Left forelimb (tissue), 1 donor: ENCODE measurements at regions not wholly inside any gene's neighbourhood (a gene's known extent, or its start where the extent isn't known, plus 50 kb on each side); places are given as distances from the start of the nearest gene placed in this dataset.

ENCODE experiments used
- DNase-seq: peaks from one replicate; pipeline ENCODE4 v3.0.0-alpha.2; 2018; ENCODE audit warnings: low spot score

DNA sequence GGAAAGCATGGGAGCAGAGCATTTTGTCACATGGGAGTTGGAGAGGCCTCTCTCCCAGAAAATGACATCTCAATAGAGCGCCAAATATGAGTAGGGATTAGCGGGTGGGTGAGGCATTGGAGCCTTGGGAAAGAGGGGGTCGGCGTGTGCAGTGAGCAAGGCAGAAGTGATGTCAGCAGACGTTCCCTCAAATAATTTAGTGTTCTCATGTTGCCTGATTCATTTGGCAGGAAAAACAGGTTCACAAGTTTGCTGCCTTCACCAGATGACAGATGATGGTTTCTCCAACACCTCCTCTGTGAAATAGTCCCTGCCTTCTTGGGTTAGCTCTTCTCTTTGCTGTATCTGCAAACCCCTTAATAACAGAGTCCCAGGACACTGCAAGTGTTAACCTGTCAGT is 118.5 kb upstream of the ARHGAP20 start:
- DNase-seq = no peak

DNA sequence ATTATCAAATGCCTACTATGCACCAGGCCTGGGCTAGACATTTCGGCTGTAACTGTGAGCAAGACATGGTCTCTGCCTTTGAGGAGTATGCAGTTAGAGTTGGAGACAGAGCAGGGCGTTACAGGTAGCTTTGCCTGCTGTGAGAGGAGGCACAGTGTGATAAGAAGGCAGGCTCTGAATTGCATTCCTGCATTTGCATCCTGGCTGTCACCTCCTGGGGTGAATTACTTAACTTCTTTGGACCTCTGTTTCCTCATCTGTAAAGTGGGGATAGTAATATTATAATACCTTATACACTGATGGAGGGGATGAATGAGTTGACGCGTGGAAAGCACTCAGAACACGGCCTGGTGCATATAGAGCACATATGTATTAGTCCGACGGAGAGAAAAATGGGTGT is 118.1 kb upstream of the ARHGAP20 start:
- DNase-seq = no peak

DNA sequence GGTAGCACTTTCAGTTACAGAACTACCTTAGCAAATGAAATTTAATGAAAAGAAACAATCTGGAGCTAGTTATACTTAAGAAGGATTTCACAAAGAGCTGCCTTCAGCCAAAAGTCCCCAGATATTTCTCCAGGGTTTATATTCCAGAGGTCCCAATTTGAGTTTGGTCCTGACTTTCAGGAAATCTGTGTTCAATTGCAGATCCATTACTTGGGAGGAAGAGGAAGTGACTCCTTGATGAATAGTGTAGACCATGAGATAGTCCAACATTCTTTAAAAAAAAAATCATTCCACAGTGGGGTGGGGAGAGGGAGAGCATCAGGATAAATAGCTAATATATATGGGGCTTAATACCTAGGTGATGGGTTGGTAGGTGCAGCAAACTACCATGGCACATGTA is 117.6 kb upstream of the ARHGAP20 start:
- no peak for DNase-seq

DNA sequence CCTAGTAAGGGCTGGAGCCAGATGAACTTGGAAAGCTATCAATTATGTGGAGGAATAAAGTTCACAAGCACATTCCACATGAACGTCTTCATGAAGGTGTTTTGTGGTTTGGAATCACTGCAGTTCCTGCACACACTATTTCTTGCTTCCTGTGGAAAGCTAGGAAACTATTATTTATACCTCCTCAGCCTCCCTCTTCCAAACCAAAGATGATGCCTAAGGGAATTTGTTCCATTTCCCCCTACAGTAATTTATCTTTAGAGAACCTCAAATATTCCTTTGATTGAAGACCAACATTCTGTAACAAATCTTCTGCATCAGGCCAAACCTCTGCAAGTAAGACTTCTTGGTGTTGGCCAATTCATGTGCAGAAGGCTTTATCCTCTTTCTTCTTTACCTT is 115.8 kb upstream of the ARHGAP20 start:
- no peak for DNase-seq

DNA sequence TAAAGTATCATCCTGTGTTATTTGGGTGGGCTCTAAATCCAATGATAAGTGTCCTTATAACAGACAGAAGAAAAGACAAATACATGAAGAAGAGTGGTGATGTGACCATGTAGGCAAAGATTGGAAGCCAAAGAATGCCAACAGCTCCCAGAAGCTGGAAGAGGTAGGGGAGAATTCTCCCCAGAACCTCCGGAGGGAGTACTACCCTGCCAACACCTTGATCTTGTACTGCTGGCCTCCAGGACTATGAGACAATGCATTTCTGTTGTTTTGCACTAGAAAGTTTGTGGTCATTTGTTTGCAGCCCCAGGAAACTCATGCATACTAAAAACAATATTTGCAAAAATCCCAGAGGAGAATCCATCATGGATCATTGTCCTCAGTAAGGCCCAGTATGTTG is 115.0 kb upstream of the ARHGAP20 start:
- DNase-seq = no peak

DNA sequence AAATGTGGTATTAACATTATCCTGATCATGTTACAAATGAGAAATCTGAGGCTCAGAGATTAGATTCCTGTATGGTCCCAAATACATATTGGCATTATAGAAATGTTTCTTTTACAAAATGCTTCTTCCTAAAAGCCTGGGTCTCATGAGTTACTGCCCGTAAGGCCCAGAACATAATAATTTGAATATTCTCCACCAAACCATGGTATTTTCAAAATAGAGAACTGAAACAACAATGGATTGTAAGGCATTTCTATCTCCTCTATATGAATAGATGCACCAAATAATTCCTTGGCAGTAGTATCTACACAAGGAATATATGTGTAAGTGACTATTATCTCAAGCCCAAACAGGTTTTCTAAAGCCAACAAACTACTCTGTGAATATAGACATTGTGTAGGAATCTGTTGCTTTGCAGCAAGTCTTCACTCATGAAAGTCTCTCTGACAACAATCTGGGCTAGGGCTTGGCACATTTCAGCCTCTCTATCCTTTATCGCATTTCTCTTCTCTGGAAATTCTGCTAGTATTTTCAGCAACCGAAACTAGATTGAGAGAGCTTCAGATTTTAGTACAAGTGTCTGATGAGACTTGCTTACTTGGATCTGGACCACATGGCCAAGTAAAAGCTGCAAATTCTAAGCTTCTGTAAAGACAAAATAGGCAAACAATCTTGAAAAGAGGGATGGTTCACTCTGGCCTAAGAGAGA is 112.8 kb upstream of the ARHGAP20 start:
- no peak for DNase-seq

DNA sequence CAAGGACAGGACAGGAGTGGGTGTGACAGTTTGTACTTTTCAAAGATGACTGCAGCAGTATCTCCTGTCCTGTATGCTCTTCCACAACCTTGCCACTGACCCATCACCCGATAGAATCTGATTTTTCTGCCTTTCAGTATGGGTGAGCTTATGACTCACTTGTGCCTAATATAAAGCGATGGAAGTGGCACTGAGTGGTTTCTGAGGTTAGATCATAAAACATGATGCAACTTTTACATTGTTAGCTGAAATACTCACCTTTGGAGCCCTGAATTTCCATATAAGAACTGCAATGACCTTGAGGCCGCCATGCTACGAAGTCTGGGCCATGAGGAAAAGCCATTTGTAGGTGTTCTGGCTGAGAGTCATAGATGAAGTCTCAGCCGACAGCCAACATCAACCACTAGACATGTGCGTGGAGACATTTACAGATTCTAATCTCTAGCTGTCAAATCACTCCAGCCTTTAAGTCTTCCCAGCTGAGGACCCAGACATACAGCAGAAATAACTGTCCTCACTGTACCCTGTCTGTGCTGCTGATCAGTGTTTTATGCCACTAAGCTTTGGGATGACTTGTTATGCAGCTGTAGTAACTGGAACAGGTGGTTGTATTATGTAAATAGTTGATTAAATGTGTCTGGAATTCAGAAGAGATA is 105.9 kb upstream of the ARHGAP20 start:
- no peak for DNase-seq

DNA sequence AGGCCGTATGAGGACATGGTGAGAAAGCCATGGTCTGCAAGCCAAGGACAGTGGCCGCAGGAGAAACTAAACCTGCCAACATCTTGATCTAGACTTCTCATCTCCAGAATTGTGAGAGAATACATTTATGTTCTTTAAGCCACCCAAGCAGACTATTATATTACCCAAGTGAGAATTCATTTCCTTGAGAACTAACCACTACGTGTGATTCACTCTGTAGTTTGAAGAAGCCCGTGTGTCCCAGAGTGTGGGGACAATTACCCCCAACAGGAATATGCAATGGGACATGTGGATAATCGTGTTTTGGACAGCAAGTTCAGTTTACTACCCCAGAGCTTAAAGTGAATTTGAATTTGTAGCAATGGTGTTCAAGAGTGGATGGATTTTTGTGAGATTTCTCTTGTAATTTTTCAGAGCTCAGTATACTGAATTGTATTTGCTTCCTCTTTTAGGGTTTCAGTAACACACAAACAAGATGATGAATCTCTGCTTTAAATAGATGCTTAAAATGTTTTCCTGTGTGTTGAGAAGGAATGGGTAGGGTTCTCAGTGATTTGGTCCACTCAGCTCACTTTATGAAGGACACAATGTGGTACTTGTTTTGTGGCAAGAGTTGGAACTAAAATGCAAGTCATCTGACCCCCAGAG is 100.0 kb upstream of the ARHGAP20 start:
- DNase-seq = no peak

DNA sequence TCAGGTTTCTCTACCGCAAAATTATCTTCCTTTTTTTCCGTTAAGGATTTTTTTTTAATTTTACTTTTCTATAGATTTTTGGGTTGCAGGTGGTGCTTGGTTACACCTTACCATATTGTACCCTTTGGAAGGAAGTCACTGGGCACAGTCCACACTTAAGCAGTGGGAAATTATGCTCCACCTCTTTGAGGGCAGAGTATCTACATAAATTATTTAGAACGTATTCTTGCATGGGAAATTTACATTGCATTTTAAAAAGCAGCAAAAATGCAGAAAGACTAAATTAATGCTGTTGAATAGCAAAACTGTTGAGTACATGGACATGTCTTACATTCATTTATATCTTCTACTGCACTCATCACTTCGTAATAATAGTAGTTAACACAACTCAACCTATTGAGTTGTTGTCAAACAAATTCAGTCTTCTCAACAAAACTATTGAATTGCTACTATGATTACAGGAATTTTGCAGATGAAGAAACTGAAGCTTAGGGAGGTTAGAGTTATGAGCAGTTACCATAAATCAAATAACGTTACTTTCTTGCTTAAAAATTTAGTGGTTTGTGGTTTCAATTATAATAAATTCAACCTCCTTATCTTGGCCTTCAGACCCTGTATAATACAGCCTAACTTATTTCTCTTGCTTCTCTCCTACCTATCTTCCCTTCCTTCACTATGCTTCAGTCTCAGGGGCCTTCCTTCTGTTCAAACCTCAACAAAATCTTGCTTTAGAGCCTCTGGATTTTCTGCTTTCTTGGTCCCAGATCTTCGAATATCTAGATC is 97.4 kb upstream of the ARHGAP20 start:
- DNase-seq = no peak

DNA sequence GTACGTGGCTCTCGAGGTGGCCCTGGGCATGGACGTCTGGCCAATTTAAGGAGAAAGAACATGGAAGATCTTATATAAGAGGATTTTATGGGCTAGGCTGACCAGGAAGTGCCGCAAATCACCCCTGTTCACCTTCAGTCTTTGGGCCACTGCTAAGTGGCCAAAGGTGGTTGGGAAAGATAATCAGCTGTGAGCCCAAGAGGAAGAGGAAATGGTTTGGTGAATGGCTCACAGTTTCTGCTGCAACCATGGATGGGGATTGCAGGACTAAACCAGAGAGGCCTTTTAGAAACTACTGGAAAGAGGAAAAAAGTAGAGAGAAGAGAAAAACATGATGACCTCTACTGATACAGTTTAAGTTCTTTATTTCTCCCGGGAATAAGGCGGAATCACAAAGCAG is 96.0 kb upstream of the ARHGAP20 start:
- no peak for DNase-seq

DNA sequence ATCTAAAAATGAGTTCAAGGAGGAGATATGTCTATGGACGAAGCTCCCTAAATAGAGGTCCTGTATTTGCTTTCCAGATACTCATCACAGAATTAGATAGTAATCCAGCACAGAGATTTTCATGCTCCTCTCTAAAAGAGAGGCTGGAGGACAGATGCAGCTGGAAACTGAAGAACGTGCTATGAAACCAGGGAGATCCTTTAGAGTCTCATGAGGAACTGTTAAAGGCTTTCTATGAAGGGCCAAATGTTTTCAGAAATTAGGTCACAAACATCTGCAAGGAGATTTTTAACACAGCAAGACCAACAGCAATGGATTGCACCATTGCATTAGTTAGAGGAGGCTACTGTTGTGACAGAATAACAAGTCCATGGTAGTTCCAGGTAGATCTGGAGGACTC is 95.6 kb upstream of the ARHGAP20 start:
- DNase-seq = no peak

DNA sequence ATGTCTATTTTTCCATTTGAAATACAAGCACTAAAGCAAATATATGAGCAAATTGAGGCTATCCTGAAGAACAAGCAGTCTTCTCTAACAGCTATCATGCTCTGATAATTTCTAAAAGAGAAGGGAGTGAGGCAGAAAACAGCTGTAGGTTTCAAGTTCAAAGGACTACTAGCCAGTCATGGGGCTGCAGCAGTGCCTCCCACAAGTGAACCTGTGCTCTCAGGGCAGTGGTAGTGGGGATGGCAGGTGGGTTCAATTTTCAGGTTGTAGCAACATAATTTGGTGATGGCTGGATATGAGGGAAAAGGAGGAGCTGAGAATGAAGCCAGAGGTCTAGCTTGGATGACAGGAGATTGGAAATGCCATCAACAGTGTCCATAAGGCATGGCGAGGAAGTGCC is 93.5 kb upstream of the ARHGAP20 start:
- no peak for DNase-seq

DNA sequence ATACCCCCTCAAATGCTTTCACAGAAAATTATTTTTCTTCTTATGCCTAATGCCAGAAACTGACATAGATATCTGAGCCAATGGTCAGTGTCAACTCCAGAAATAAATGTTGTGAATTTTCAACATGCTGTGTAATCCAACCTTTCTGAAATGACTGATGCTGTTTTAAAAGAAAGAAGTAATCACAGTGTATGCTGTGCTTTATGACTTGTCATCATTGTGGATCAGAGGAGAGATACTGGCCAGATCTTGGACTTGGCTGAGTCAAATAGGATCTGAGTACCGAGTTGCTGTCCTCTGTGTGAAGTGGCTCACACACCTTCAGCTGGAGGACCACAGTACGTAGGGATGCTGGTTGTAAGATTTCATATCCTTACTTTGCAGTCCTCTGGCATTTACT is 89.9 kb upstream of the ARHGAP20 start:
- DNase-seq = no peak

DNA sequence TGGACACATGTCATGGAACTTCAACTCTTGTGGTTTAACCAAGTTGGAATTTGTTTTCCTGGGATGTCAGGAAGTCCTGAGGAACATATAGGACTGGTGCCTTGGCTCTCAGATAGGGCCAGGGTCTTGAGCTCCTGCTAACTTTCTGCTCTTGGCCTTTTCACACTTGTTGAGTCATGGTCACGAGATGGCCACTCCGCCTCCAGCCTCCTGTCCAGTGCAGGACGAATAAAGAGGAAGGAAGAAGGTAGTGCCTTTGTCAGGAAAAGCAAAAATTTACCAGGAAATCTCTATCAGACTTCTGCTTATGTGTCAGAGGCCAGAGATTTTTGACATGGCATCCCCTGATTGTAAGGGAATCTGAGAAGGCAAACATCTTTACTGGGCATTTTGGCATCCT is 89.1 kb upstream of the ARHGAP20 start:
- DNase-seq = no peak

DNA sequence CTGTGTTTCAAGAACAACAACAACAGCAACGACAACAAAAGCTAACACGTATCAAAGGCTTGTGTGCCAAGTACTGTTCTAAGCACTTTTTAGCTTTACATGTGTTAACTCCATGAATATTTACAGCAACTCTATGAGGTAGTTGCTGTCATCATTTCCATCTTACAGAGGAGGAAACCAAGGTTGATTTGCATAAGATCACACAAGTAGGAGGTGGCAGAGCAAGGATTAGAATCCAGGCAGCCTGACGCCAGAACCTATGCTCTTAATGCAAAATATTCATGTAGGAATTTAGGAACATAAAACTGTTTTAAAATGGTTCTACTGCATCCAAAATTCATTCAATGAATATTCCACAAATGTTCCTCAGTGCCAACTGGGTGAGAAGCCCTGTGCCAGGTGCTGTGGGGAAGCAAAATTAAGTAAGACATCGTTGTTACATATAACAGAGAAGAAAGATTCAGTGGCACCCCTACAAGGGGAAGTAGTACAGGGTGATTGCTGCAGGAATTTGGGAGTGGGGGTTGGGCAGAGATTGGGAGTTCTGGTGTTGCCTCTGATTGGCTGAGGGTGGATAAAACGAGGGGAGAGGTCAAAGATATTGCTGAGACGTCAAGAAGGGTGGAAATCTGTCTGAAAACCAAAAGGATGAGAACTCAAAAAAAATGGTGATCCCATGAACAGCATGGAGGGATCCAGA is 86.1 kb upstream of the ARHGAP20 start:
- DNase-seq = no peak

DNA sequence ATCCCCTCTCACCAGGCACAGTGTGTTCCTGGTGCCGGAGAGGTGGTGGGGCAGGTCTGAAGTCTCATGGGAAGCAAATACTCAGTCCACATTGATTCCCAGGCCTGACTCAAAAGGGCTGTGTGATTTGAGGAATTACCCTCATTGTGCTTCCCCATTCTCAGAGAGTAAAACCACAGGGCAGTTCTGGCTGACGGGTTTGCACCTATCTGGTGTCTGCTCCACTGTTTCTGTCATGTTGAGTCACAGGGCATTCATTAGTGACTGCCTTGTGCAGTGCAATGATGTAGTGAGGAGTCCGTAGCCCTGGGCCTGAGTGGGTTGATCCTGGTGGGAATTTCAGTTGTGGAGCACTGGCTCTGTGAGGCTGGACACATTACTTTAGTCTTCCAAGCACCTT is 85.2 kb upstream of the ARHGAP20 start:
- DNase-seq = no peak

DNA sequence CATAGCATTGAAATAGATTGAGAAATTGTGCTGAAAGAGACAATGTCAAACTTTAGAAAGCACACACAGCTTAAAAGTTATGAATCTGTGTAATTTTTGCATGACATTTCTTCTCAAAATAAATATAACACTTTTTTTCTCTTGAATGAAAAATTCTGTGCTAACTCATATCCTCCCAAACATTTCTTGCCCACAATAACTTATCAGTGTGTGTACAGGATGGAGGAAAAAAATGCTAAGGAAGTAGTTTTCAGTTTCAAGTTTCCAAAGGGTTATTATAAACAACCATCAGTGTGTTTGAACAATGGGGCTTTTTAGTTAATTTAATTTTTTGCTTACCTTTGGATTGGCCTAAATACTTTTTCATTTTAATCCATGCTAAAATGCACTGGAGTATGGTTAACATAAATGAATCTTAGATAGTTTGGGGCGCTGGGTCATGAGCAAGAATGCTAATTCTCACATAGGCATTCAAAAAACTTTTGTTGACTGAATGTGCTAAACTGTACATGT is 82.9 kb upstream of the ARHGAP20 start:
- no peak for DNase-seq

DNA sequence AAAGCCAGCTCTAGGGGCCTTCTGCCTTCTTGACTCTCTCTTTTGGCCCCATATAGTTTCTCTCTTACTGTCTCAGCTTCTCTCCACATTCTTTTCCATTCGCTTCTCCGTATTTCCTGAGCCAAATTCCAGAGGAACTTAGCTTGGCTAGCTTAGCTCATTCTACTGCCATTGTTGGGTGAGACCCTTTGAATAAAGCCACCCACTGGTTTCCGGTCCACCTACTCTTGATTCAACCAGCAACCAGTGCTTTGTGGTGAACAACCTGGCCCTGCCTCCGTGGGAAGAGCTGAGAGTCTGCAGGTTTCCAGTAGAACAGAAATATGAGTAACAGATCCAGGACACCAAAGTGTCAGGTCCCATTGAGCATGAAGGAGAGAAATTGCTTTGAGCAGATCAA is 81.3 kb upstream of the ARHGAP20 start:
- no peak for DNase-seq

DNA sequence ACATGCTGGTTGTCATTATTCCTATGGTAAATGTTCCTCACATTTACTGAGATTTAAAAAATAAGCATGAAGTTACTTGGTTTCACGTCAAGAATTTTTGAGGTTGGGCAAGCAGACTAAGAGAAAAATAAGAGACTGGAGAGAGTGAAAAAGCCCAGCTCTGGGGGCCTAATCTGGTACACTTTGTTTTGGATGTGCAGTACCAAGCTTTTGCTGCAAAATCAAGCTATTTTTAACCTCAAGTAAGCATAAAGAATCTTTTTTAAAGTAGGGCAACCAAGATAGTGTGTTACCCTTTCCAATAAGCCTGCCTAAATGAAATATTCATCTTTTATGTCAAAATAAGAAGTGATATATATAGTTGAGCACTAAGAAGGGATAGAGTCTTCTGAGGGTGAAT is 79.4 kb upstream of the ARHGAP20 start:
- no peak for DNase-seq

DNA sequence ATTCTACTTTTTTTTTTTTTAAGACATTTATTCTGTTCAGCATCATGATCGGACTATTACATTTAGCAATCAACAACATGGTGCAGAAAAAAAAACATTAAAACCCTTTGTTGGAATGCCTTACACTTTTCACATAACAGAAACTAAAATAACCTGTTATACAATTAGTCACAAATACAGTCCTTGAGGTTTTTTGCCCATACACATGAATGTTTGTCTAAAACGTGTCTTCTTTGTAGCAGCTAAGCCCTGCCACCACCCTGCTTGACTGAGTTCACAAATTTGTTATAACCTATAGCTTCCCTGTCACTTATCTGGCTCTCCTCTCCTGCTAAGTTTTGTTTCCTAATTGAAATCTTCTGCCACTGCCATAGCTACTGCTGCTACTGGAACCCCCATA is 75.4 kb upstream of the ARHGAP20 start:
- no peak for DNase-seq

DNA sequence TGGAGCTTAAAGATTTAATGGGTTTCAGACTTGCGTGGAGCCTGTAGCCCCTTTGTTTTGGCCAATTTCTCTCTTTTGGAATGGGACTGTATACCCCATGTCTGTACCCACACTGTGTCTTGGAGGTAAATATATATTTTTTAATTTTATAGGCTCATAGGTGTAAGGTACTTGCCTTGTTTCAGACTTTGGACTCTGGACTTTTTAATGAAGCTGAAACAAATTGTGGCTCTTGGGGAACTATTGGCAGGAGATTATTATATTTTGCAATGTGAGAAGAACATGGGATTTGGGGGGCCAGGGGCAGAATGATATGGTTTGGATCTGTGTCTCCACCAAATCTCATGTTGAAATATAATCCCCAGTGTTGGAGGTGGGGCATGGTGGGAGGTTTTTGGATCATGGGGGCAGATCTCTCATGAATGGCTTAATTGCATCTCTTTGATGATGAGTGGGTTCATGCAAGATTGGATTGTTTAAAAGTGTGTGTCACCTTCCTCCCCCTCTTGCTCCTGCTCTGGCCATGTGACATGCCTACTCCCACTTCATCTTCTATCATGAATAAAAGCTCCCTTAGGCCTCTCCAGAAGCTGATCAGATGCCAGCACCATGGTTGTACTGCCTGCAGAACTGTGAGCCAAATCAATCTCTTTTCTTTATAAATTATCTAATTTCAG is 74.1 kb upstream of the ARHGAP20 start:
- DNase-seq = no peak
